Neural progenitor cell (in vitro differentiated cells): ENCODE measurements at regions not wholly inside any gene's neighbourhood (a gene's known extent, or its start where the extent isn't known, plus 50 kb on each side); places are given as distances from the start of the nearest gene placed in this dataset.

Experiments used
- DNase-seq: peaks from one replicate; pipeline ENCODE4 v3.0.0-alpha.2; 2016; ENCODE audit warnings: low spot score
- H2AFZ ChIP-seq: fragments of 200-600 bp; sonication (generic); replicated peaks from 2 replicates; pipeline ENCODE4 v1.6.1; 2016; ENCODE audit warnings: antibody characterized with exemption
- H3F3A ChIP-seq: fragments of 200-600 bp; sonication (generic); 2 replicates; pipeline ENCODE4 v1.6.1; 2016; ENCODE audit warnings: antibody characterized with exemption, low read depth
- H3K27ac ChIP-seq: fragments of 200-600 bp; sonication (generic); 2 replicates; pipeline ENCODE4 v1.5.1; 2016; ENCODE audit warnings: mild to moderate bottlenecking
- H3K27me3 ChIP-seq: fragments of 200-600 bp; sonication (generic); 2 replicates; pipeline ENCODE4 v1.6.1; 2016; ENCODE audit warnings: mild to moderate bottlenecking, moderate library complexity
- H3K36me3 ChIP-seq: fragments of 200-600 bp; sonication (generic); 2 replicates; pipeline ENCODE4 v1.5.1; 2016
- H3K4me1 ChIP-seq: fragments of 200-600 bp; sonication (generic); 2 replicates; pipeline ENCODE4 v1.6.1; 2016; ENCODE audit warnings: mixed run types
- H3K4me2 ChIP-seq: fragments of 200-600 bp; sonication (generic); 2 replicates; pipeline ENCODE4 v1.6.1; 2016
- H3K4me3 ChIP-seq: fragments of 200-600 bp; sonication (generic); 2 replicates; pipeline ENCODE4 v1.5.1; 2016
- H3K79me2 ChIP-seq: fragments of 200-600 bp; sonication (generic); 2 replicates; pipeline ENCODE4 v1.6.1; 2016; ENCODE audit warnings: low read depth
- H3K9ac ChIP-seq: fragments of 200-600 bp; sonication (generic); 2 replicates; pipeline ENCODE4 v1.6.1; 2016
- H3K9me3 ChIP-seq: fragments of 200-600 bp; sonication (generic); 2 replicates; pipeline ENCODE4 v1.5.1; 2016; ENCODE audit warnings: low read depth
- H4K20me1 ChIP-seq: fragments of 200-600 bp; sonication (generic); 2 replicates; pipeline ENCODE4 v1.6.1; 2016; ENCODE audit warnings: low read depth
- H3K27ac Mint-ChIP-seq: 3 replicates; pipeline ENCODE4 v1.8.0; 2021; ENCODE audit warnings: mixed read lengths
- H3K27me3 Mint-ChIP-seq: 2 replicates; pipeline ENCODE4 v1.8.0; 2022; ENCODE audit warnings: low read depth, mild to moderate bottlenecking, inconsistent platforms, moderate library complexity, mixed read lengths; ENCODE audit not compliant: insufficient read depth
- H3K36me3 Mint-ChIP-seq: 3 replicates; pipeline ENCODE4 v1.8.0; 2021; ENCODE audit warnings: mixed read lengths
- H3K4me1 Mint-ChIP-seq: 3 replicates; pipeline ENCODE4 v1.8.0; 2021; ENCODE audit warnings: mixed read lengths
- H3K4me3 Mint-ChIP-seq: 3 replicates; pipeline ENCODE4 v1.8.0; 2021; ENCODE audit warnings: mild to moderate bottlenecking, moderate library complexity, mixed read lengths
- H3K9me3 Mint-ChIP-seq: 3 replicates; pipeline ENCODE4 v1.8.0; 2020; ENCODE audit warnings: mixed read lengths
- CTCF ChIP-seq: fragments of 200-600 bp; sonication (generic); IDR thresholded peaks from 2 replicates; pipeline ENCODE4 v1.5.1; 2017; ENCODE audit warnings: antibody characterized with exemption, mild to moderate bottlenecking
- EZH2 ChIP-seq: fragments of 200-600 bp; sonication (generic); IDR thresholded peaks from 2 replicates; pipeline ENCODE4 v1.6.1; 2017; ENCODE audit warnings: antibody characterized with exemption, mild to moderate bottlenecking, moderate library complexity
- EZH2phosphoT487 ChIP-seq: fragments of 200-600 bp; sonication (generic); IDR thresholded peaks from 2 replicates; pipeline ENCODE4 v1.6.1; 2017; ENCODE audit warnings: antibody characterized with exemption

GRCh38 chr2:39996653-39997080, 217.6 kb upstream of the THUMPD2 start:
- H4K20me1 ChIP-seq, result no peaks in the 10 kb centered on the region
- TF ChIP-seq EZH2phosphoT487 (no peak), EZH2 (no peak), CTCF (no peak)
- Mint-ChIP-seq H3K27ac (no peak overlapping the region), H3K9me3 (no peaks in the 10 kb centered on the region), H3K4me1 (no peaks in the 10 kb centered on the region), H3K27me3 (no peaks in the 10 kb centered on the region), H3K36me3 (no peaks in the 10 kb centered on the region), H3K4me3 (no peak overlapping the region)
- H3K36me3 ChIP-seq, result no peaks in the 10 kb centered on the region
- H3K4me2 ChIP-seq, result no peak overlapping the region
- no peaks in the 10 kb centered on the region for H3K79me2 ChIP-seq
- no peak for DNase-seq
- H2AFZ ChIP-seq, result no peak overlapping the region
- H3K9me3 ChIP-seq, result no peaks in the 10 kb centered on the region
- H3K27ac ChIP-seq, result no peak overlapping the region
- no peak overlapping the region for H3K4me3 ChIP-seq
- H3K9ac ChIP-seq, result no peak overlapping the region
- no peaks in the 10 kb centered on the region for H3K4me1 ChIP-seq
- H3K27me3 ChIP-seq, result no peaks in the 10 kb centered on the region
- no peaks in the 10 kb centered on the region for H3F3A ChIP-seq

GRCh38 chr2:39995005-39995737, 216.1 kb upstream of the THUMPD2 start:
- Mint-ChIP-seq H3K9me3 (no peaks in the 10 kb centered on the region), H3K27me3 (no peaks in the 10 kb centered on the region), H3K36me3 (no peaks in the 10 kb centered on the region), H3K4me1 (peaks cover 6% of the 10 kb centered on the region), H3K4me3 (no peak overlapping the region), H3K27ac (no peak overlapping the region)
- Histone ChIP-seq H4K20me1 (no peaks in the 10 kb centered on the region), H3K4me3 (no peak overlapping the region), H3K4me1 (peaks cover 13% of the 10 kb centered on the region), H3K79me2 (no peaks in the 10 kb centered on the region), H3K4me2 (no peak overlapping the region), H3K36me3 (no peaks in the 10 kb centered on the region), H3F3A (no peaks in the 10 kb centered on the region), H3K9ac (no peak overlapping the region), H2AFZ (no peak overlapping the region), H3K27me3 (no peaks in the 10 kb centered on the region), H3K9me3 (no peaks in the 10 kb centered on the region), H3K27ac (no peak overlapping the region)
- no peak for DNase-seq
- no peak for TF ChIP-seq EZH2phosphoT487
- no peak for TF ChIP-seq EZH2
- no peak for TF ChIP-seq CTCF

GRCh38 chr2:39994151-39994550, 215.1 kb upstream of the THUMPD2 start:
- Mint-ChIP-seq H3K9me3 (no peaks in the 10 kb centered on the region), H3K4me1 (peaks cover 6% of the 10 kb centered on the region), H3K4me3 (no peak overlapping the region), H3K27me3 (no peaks in the 10 kb centered on the region), H3K36me3 (no peaks in the 10 kb centered on the region), H3K27ac (no peak overlapping the region)
- no peaks in the 10 kb centered on the region for H3K36me3 ChIP-seq
- no peak overlapping the region for H3K4me2 ChIP-seq
- no peak overlapping the region for H3K4me3 ChIP-seq
- TF ChIP-seq CTCF, result no peak
- no peak for TF ChIP-seq EZH2
- TF ChIP-seq EZH2phosphoT487, result no peak
- H3K4me1 ChIP-seq, result peaks cover 14% of the 10 kb centered on the region
- no peaks in the 10 kb centered on the region for H3F3A ChIP-seq
- H3K9me3 ChIP-seq, result no peaks in the 10 kb centered on the region
- no peak overlapping the region for H2AFZ ChIP-seq
- H3K27me3 ChIP-seq, result no peaks in the 10 kb centered on the region
- H3K27ac ChIP-seq, result no peak overlapping the region
- H4K20me1 ChIP-seq, result no peaks in the 10 kb centered on the region
- no peaks in the 10 kb centered on the region for H3K79me2 ChIP-seq
- no peak for DNase-seq
- no peak overlapping the region for H3K9ac ChIP-seq
